HG02943 (cell line): ENCODE measurements at regions not wholly inside any gene's neighbourhood (a gene's known extent, or its start where the extent isn't known, plus 50 kb on each side); places are given as distances from the start of the nearest gene placed in this dataset.

ENCODE experiments used
- ATAC-seq: cut with Tn5 transposase; IDR thresholded peaks from one replicate; pipeline ENCODE4 v1.9.1; 2021; ENCODE audit warnings: mild to moderate bottlenecking, low read depth, moderate library complexity; ENCODE audit not compliant: unreplicated experiment

GRCh38 chr5:8598996-8599395, 730.0 kb downstream of the MTRR start:
- no peak for ATAC-seq

GRCh38 chr5:8600843-8601242, 731.9 kb downstream of the MTRR start:
- ATAC-seq, result no peak

- no peak for ATAC-seq
Observed at GRCh38 chr5:8601831-8602354, 732.9 kb downstream of the MTRR start.

- ATAC-seq, result no peak
Observed at GRCh38 chr5:8606231-8606630, 737.3 kb downstream of the MTRR start.

- ATAC-seq, result no peak
Observed at GRCh38 chr5:8611067-8611466, 742.1 kb downstream of the MTRR start.

GRCh38 chr5:8613078-8613685, 744.2 kb downstream of the MTRR start:
- no peak for ATAC-seq

GRCh38 chr5:8615142-8615858, 746.4 kb downstream of the MTRR start:
- no peak for ATAC-seq

GRCh38 chr5:8628521-8628920, 759.6 kb downstream of the MTRR start:
- ATAC-seq, result no peak

GRCh38 chr5:8633259-8633658, 764.3 kb downstream of the MTRR start:
- no peak for ATAC-seq

- no peak for ATAC-seq
Observed at GRCh38 chr5:8633696-8634095, 764.7 kb downstream of the MTRR start.

- no peak for ATAC-seq
Observed at GRCh38 chr5:8634219-8634618, 765.3 kb downstream of the MTRR start.

GRCh38 chr5:8641786-8642505, 773.0 kb downstream of the MTRR start:
- no peak for ATAC-seq

- ATAC-seq, result no peak
Observed at GRCh38 chr5:8644377-8644776, 775.4 kb downstream of the MTRR start.

- no peak for ATAC-seq
Observed at GRCh38 chr5:8647111-8647510, 778.2 kb downstream of the MTRR start.

GRCh38 chr5:8650186-8650585, 781.2 kb downstream of the MTRR start:
- no peak for ATAC-seq

- no peak for ATAC-seq
Observed at GRCh38 chr5:8660133-8660893, 791.4 kb downstream of the MTRR start.

- no peak for ATAC-seq
Observed at GRCh38 chr5:8663374-8663773, 794.4 kb downstream of the MTRR start.

GRCh38 chr5:8675182-8675581, 806.2 kb downstream of the MTRR start:
- ATAC-seq, result no peak

GRCh38 chr5:8676695-8677094, 807.7 kb downstream of the MTRR start:
- ATAC-seq, result no peak

GRCh38 chr5:8682381-8682780, 813.4 kb downstream of the MTRR start:
- no peak for ATAC-seq

GRCh38 chr5:8683496-8683895, 814.5 kb downstream of the MTRR start:
- no peak for ATAC-seq
